GM18502 (cell line): ENCODE measurements at regions not wholly inside any gene's neighbourhood (a gene's known extent, or its start where the extent isn't known, plus 50 kb on each side); places are given as distances from the start of the nearest gene placed in this dataset.

ENCODE experiments used
- ATAC-seq: cut with Tn5 transposase; IDR thresholded peaks from one replicate; pipeline ENCODE4 v1.9.1; 2021; ENCODE audit warnings: mild to moderate bottlenecking; ENCODE audit not compliant: unreplicated experiment, poor library complexity

DNA sequence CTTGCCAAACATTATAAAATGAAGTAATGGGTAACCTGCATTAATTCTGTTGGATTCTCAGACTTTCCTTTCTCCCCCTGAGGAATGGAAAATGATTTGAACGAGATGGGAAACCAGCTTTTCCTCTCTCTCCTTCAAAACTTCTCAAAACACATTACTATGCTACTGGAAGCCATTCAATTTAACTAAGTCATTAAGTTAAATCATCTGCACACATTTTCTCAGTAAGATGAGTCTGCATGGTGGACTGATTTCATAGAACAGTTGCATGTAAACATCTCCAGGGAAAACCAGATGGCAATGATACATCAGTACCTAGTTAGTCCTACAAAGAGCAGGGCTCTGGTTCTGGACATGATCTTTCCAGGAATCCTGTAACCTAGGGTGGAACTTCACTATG lies 59.9 kb downstream of the BMP4 start:
- ATAC-seq, result no peak

DNA sequence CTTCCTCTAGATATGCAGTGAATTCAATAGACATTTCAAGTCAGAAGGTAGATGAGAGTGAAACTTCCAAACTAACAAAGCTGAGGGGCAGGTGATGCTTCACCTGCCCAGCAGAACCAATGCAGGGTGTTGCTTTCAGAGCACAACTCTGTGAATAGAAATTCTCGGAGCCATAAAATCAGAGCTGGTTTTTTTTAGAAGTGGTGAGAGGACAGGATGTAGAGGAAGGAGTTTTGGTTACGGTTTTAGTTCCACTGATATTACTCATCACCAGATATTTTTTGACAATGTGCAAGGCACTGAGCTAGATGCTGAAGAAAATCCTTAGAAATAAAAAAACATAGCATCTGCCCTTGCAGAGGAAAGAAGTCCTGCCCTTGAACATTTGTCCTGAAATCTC lies 62.2 kb downstream of the BMP4 start:
- ATAC-seq, result peak; percentile 94

DNA sequence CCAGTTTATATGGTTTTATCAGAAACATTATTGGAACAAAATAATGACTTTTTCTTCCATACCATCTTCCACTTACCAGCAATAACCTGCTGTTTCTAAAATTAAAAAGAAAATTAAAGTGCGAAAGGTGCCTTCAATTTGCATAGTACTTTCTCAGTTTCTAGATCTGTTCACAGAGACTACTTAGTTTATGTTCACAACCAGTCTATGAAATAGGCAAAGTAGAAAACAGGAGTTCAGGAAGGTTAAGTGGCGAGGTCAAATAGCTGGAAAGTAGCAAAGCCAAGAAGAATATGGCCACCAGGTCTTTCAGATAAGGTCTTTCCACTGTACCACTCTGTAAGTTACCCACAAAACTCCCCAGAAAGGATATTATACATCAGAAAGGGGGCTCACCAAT lies 63.3 kb downstream of the BMP4 start:
- ATAC-seq, result no peak

DNA sequence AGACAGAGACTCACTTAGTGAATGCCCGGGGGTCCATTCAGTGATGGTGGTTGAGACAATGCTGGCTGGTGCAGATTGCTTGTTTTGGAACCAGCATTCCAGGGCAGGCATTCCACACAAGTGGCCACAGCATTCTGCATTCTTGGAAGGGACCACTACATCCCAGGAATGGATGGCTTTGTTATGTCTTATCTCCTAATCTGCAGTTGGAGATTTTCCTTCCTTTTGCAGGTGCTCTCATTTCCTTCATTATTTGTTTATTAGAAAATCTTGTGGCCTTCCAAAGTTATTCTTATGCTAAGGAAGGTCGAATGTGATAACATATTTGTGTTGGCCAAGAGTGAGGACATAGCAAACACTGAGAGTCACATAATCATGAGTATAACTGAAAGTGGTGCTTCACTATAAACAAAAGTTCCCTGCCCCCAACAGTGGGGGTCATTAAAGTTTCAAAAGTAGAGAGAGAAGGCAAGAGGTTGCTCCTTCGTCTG lies 66.0 kb downstream of the BMP4 start:
- no peak for ATAC-seq

DNA sequence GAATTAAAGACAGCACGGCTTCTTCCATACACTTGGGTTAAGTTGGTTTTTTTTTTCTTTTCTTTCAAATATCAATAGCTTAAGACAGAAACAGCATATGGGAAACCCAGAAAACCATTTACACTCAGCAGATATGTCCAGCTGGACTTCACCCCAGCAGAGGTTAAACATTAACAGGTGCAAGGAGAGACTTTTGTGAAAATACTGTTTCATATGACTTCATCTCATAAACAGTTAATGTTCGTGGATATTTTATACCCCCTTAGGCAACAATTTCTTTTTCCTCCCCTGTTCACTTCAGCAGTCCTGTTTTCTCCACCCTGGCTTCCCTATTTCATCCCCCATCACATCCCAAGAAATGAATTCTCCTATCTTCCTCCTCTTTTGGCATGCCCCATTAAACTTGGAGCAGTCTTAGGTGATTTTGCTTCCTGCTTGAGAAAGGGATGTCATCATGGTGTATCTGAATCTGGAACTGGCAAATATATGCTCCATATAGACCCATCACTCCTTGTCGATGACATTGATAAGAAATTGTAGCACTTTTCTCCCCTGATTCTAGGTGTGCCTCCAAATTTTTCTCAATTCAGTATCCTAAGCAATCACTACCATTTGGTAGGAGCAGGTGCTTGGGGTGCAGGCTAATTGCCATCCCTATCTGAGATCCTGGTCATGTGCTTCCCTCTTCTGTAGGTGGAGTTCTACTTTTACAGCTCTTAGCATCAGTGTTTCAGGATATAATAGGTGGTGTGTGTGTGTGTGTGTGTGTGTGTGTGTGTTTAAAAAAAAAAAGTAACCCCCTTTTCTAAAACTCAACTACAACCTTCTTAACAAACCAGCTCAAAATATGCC lies 67.9 kb downstream of the BMP4 start:
- ATAC-seq, result no peak

DNA sequence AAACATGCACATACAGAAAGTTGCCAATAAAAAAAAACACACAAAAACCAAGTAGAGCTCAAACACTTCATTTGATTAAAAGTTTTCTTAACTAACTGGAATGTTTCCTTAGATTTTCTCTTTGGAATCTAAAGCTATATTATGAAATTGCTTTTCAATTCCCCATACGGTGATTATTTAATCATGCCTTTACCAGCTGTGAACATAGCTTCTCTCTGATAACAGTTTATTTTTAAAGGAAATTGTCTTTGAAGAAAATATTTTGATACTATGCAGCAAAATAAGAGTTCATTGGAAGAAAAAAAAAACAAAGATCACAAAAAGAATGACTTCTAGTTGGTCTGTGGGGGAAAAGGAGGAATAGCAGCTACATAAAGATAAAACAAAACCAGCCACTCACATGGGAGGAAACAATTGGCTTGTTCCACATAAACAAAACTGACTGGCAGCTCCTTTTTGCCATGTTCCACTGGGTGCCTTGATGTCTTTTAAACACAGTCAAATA lies 71.4 kb downstream of the BMP4 start:
- no peak for ATAC-seq

DNA sequence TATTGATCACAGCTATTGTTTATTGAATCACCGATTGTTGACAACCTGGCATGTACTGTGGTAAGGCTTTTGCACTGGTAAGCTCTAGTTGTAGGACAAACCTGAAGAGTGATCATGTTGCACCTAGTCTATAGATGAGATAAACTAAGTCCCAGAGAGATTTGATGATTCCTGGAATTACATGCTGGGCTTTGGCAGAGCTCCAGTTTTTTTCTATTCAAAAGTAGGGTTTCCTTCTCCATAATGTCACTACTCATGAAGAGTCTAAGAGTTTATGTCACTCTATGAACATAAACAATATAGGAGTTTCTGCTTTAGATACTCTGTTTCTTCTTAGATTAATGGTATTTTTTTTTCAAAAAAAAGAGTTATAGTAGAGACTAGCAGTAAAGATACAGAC lies 72.0 kb downstream of the BMP4 start:
- ATAC-seq, result no peak

DNA sequence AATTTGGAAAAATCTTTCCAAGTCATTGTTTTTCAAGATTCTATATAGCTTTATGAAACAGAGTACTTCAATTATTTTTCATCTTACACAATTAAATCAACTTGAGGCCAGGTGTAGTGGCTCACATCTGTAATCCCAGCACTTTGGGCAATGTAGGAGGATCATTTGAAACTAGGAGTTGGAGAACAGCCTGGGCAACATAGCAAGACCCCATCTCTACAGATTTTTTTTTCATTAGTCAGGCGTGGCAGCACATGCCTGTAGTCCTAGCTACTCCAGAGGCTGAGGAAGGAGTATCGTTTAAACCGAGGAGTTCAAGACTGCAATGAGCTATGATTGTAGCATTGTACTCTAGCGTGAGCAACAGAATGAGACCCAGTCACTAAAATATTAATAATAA lies 72.9 kb downstream of the BMP4 start:
- no peak for ATAC-seq

DNA sequence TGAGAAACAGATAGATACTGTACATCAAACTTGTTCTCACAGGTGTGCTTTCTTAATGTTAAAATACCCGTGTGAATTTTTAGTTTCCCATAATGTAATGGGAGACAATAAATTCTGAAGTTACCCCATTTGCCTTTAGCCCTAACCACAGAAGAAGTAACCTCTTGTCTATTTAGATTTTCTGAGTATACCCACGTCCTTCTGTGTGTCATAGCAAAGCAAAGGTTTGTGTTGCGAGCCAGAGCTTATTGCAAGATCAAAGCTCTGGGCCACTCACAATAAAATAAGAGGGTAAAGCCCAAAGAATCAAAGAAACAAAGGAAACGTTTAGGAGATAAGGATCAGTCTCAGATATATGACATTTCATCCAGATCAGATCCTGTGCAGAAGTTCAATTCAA lies 73.9 kb downstream of the BMP4 start:
- ATAC-seq, result no peak

DNA sequence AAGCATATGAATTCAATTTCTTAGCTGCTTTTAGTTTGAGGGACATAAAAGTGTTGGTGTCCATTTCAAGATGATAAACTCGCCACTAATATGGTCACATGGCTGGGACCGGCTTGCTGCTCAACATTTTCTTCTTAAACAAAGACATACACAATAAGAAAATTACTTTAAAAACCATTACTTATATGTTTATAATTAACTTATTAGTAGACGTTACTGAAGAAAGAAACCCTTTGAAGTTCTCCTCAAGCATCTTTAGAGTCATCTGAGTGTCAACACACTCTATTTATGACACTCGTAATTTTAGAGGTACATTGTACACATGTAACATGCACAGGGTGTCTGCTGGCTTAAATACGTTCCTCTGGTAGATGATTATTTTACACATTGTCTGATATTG lies 74.7 kb downstream of the BMP4 start:
- no peak for ATAC-seq

DNA sequence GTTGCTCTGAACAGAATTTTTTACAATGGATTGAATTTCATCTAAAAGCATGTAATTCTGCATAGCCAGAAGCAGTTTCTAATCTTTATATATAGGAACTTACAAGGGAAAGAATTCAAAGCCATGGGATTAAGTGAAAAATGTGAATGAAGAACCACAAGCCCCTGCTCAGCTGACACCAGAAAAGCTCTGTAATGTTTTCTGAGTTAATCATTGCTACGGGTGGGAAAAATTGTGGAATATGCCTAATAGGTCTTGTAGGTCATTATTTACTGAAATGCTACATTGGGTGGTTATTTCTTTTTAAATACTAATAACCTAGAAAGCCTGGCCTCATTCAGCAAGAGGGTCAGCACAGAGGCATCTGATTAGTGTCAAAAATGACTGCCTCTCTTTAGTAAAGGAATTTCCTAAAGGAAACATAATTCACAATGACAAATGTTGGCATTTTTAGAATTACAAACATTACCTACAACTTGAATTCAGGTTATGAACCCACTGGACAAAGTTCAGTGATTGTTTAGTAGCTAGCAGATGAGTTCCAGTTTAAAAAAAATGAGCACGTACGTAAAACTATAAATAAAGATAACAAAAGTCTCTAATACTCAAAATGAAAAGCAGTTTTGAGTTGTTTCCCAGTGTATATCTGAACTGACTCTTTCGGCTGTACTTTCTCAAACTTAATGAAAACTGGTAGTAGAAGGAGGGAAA lies 75.3 kb downstream of the BMP4 start:
- no peak for ATAC-seq

DNA sequence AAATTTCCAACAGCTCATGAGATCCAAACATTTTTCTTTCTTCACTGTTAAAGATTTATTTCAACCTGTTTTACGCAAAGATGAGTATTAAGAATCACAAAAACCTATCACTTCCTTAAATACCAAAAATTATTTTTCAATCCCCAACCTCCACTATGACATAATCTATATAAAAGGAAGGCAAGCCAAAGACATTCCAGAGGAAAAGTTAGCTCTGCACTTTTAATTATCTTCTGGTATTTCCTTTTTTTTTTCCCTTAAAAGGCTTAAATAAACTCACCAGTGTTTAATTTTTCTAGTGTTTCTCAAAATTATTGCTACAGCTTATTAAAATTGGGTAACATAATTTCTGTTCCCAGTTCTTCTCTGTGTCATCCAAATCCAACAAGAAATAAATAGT lies 75.9 kb downstream of the BMP4 start:
- ATAC-seq, result no peak

DNA sequence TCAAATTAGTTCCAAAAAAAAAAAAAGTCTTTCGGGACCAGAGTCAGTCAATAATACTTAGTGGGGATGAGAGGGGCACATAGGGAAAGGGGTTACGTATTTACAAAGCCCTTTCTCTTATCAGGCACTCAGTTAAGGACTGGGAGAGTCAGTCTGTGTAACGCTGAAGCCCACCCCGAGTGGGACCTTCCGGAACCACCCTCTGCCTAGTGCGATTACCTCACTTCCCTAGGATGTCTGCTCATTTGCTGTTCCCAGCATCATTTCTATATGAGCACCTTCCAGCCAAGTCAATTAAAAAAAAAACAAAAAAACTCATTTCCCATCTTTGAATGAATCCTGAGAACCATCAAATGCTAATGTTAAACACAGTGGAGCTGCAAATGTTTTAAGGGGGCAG lies 76.9 kb downstream of the BMP4 start:
- no peak for ATAC-seq

DNA sequence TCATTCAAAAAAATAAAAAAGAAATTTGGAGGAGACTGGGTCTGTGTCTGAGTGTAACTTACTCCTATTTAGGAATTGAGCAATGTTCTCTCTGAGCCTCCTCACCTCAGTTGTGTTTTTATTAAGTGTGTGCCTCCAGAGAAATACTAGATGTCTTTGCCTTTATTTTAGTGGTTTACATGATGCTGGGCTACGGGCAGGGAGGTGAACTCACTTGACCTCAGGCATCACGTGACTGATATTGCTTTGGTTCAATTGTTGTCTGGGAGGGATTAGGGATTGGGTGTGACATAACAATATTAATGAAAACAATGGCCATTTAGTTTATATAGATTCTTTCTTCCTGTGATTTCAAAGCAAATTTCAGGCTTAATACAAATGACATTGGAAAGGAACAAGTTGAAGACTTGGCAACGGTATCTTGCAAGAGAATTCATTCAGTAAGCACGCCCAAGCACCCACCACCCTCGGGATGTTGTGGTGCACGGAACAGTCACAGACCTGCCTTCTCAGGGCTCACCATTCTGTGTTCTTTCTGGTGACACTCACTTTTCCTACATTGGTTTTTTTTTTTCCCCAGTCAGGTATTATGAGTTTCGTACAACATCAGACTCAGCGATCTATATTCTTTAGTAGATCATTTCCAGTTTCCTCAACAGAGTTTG lies 77.5 kb downstream of the BMP4 start:
- no peak for ATAC-seq

DNA sequence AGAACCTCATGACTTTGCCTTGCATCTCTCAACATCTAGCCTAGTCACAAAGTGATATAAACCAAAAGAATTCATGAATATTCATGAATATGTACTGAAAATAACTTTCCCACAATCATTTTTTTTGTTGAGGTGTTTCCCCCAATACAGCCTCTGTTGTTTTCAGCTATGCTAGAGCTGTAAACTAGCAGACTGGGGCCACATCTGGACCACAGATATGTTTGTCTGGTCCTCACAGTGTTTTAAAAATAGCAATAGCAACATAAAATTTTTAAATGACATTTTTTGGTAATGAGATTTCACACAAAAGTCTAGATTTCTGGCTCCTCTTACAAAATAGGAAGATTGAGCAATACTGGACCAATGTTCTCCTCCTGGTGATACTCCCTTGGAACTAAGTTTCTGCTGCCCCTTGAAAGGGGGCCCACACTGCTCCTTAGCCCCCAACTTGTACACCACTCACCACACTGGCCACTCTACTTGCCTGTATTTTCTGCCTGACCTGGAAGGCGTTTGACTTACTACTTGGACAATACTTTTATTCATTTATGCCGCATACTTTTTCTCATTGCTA lies 81.2 kb downstream of the BMP4 start:
- no peak for ATAC-seq

DNA sequence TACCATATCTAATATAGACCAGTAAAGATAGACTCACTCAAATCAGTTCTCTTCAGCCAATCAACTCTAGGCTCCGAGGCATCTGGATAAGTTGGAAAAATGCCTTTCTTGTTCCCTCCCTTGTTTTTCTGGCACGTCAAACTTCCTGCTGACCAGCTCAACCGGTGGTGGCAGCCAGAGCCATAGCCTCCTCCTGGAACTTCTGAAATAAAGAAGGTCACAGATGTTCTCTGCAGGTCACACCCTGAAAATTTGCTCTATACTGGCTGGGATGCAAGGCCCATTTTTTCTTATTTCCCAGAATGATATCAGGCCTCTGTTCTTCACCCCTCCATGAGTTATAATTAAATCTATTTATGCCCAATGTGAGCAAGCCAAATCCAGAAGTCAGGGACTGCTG lies 81.9 kb downstream of the BMP4 start:
- ATAC-seq, result no peak

DNA sequence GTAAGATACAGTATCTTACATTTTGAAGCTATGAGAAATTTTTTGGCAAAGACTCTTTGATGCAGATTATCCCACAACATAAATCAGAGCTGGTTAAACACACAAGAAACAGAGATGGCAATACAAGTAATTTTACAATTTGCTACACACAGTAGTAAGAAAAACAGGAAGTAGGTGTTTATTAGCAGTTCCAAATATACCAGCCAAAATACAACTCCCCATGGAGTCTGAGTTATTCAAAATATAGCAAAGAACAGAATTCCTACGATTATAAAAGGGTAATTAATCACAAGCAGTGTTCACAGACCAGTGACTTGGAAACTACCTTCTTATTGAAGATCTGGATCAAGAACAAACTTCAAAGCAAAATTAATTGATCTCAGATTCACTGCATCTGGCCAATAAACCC lies 83.9 kb downstream of the BMP4 start:
- ATAC-seq, result no peak

DNA sequence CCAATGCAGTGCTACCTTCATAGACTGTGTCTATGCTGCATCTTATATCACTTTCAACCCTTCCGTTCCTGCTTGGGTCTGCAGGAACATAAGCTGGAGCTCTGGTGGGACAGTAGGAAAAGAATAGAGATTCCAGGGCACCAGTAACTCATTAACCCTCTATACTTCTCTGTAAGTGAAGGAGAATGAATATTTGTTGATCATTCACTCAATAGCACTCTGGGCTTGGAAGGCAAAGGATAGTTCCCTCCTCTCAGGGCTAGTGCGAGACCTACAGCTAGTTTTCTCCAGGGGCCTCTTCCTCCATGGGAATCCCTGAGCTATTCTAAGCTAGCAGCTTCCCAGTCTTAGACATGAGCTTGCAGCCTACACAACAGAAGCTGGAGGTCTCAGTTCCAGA lies 84.7 kb downstream of the BMP4 start:
- ATAC-seq, result no peak

DNA sequence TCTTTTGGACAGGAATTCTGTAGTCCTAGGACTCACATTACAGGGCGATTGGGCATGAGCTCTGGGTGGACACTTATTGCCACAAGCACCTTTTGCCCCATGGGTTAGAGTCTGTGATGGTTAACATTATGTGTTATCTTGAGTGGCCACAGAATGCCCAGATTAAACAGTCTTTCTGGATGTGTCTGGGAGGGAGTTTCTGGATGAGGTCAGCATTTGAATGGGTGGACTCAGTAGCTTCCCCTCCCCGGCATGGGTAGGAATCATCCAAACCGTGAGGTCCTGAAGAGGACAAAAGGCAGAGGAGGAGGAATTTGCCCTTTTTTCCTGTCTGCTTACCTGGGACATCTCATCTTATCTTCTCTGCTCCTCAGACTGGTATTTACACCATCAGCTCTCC lies 85.6 kb downstream of the BMP4 start:
- ATAC-seq, result no peak

DNA sequence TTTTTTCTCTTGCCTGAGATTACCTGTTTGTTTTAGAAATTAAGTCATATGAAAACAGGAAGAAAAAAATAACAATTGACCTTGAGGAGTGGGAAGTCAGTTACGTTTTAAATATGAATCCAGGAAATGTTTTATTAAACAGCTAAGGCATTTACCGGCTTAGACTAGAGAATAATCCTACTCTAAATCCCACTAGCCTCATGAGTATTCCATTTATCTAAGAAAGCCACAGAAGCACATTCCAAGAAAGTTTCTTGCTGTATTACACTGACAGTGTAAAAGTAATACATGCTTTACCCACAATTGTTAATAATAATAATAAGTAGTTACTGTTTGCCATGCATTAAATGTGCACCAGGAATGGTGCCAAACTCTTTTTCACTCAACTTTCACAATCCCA lies 90.9 kb downstream of the BMP4 start:
- no peak for ATAC-seq

DNA sequence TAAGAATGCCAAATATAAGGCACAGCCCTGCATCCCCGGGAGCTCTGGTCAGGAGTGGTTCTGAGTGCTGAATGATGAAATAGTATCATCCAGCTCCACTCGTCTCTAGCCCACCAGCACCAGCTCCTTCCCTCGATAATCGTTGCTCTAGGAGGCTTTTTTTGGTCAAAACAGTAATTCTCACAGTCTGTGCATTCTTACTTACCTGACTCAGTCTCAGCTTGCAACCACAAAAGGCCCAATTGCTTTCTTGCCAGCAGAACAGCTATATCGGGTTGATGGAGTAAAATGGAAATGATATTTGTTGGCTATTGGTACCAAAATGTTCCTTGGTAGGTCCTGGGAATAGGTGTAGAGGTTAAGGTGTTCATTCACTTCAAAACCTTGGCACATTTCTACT lies 94.8 kb downstream of the BMP4 start:
- ATAC-seq, result no peak
